ENCODE measurements at regions not wholly inside any gene's neighbourhood (a gene's known extent, or its start where the extent isn't known, plus 50 kb on each side); places are given as distances from the start of the nearest gene placed in this dataset.

DNA sequence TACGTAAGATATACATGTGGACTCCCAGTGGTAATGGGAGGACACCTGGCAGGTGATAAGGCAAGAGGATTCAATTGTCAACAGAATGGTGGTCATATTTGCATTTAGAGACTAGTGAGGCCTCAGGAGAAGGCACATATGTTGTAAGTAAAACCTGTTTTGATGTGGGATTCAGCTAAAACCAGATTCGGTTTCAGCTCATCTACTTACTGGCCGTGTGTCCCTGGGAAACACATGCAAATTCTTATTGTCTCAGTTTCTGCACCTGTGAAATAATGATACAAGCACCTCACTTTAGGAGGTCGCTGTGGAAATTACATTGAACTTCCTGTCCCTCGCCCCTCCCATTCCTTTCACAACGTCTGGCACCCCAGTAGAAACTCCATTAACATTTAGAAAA lies 78.9 kb upstream of the FIBIN start:
- Histone ChIP-seq H2BK12ac (ENCODE audit: insufficient read length, low read depth, low read length) (no peak overlapping the region), H2BK15ac (ENCODE audit: low read depth, low read length) (no peak overlapping the region), H3T11ph (ENCODE audit: low read length) (no peak overlapping the region), H3K4me2 (ENCODE audit: insufficient read depth, insufficient read length, low read length) (no peak overlapping the region), H2BK120ac (ENCODE audit: low read depth, low read length, poor library complexity, severe bottlenecking) (no peak overlapping the region), H4K91ac (ENCODE audit: insufficient read length, low read depth, low read length) (no peak overlapping the region), H4K20me1 (ENCODE audit: control insufficient read depth, insufficient read depth, insufficient read length) (no peaks in the 10 kb centered on the region), H3K23ac (ENCODE audit: insufficient read length, low read depth, low read length) (no peak overlapping the region), H3K79me2 (ENCODE audit: insufficient read depth, low read length) (no peaks in the 10 kb centered on the region), H4K8ac (replicated peaks; ENCODE audit: insufficient read length, low read depth, low read length) (no peak overlapping the region), H3K4ac (ENCODE audit: low read depth, low read length) (no peak overlapping the region), H2BK5ac (ENCODE audit: insufficient read length, low read length) (no peak overlapping the region), H3K18ac (ENCODE audit: insufficient read length, low read depth, low read length) (no peak overlapping the region), H3K14ac (ENCODE audit: insufficient read depth, low read length) (no peak overlapping the region; the same call in 1 of the 2 replicates), H3K9me3 (ENCODE audit: control insufficient read depth, low read depth, low read length) (no peaks in the 10 kb centered on the region), H2AK5ac (ENCODE audit: insufficient read length, low read length) (no peak overlapping the region), H3K27me3 (ENCODE audit: insufficient read depth, low read length) (no peaks in the 10 kb centered on the region), H3K9ac (ENCODE audit: extremely low read depth, insufficient read length, low read length) (no peak overlapping the region), H3K23me2 (ENCODE audit: insufficient read length, low read depth, low read length, poor library complexity, severe bottlenecking) (no peaks in the 10 kb centered on the region), H2BK20ac (ENCODE audit: low read depth, low read length, poor library complexity, severe bottlenecking) (no peak overlapping the region), H3K4me1 (ENCODE audit: insufficient read depth, low read length) (peaks cover 2% of the 10 kb centered on the region; the same call in 1 of the 2 replicates), H2AFZ (ENCODE audit: low read length) (no peak overlapping the region), H4K5ac (ENCODE audit: insufficient read length, low read depth, low read length) (no peak overlapping the region), H3K79me1 (ENCODE audit: insufficient read depth, low read depth, low read length, poor library complexity, severe bottlenecking) (no peaks in the 10 kb centered on the region), H3K56ac (ENCODE audit: insufficient read length, low read depth, low read length) (no peak overlapping the region), H3K27ac (ENCODE audit: insufficient read length, low read depth, low read length) (no peak overlapping the region)
- no peaks in the 10 kb centered on the region for H3K27me3 Mint-ChIP-seq (ENCODE audit: low read depth)
- H3K4me1 Mint-ChIP-seq: peaks cover 9% of the 10 kb centered on the region in 2 experiments
- no peak for TF ChIP-seq CTCF (conservative IDR thresholded peaks at IDR 0.05)
- H3K27ac Mint-ChIP-seq: peak overlapping the region; percentile 72 to 89 (median 78); a peak in 4 of 7 replicates
- WGBS (ENCODE audit: extremely low coverage, insufficient read length, low lambda C conversion rate): no CpG with 5 or more reads among the region's 6 CpGs
- peaks cover 0 to 3% (median 0%) of the 10 kb centered on the region in 3 experiments; a peak in 3 of 7 replicates for H3K36me3 Mint-ChIP-seq (ENCODE audit: insufficient read depth in 1 of 3, low read depth in 3 of 3)
- peaks cover 0 to 3% of the 10 kb centered on the region in 2 experiments; a peak in 1 of 5 replicates for H3K9me3 Mint-ChIP-seq
- no peak overlapping the region for H3K4me3 Mint-ChIP-seq
- no peak for DNase-seq
